Stimulated activated memory B cell treated with anti-CD40 and anti-IgM and Interleukin-4, amounts not matched to agents 10 μg/mL and 1 μg/mL and 100 μg/mL, for 72 hours (primary cell): ENCODE measurements at regions not wholly inside any gene's neighbourhood (a gene's known extent, or its start where the extent isn't known, plus 50 kb on each side); places are given as distances from the start of the nearest gene placed in this dataset.

ENCODE experiments used
- ATAC-seq: fragments of 150-1000 bp; cut with Tn5 transposase; 2 replicates; pipeline ENCODE4 v1.10.0; 2021
- H3K27ac Mint-ChIP-seq: one replicate; pipeline ENCODE4 v1.8.0; 2022; ENCODE audit warnings: mild to moderate bottlenecking, mixed read lengths
- H3K27me3 Mint-ChIP-seq: one replicate; pipeline ENCODE4 v1.8.0; 2022; ENCODE audit warnings: mixed read lengths
- H3K36me3 Mint-ChIP-seq: one replicate; pipeline ENCODE4 v1.8.0; 2022; ENCODE audit warnings: mixed read lengths
- H3K4me1 Mint-ChIP-seq: one replicate; pipeline ENCODE4 v1.8.0; 2022; ENCODE audit warnings: mixed read lengths
- H3K4me3 Mint-ChIP-seq: one replicate; pipeline ENCODE4 v1.8.0; 2022; ENCODE audit warnings: mild to moderate bottlenecking, moderate library complexity, mixed read lengths
- H3K9me3 Mint-ChIP-seq: one replicate; pipeline ENCODE4 v1.8.0; 2022; ENCODE audit warnings: mixed read lengths

DNA sequence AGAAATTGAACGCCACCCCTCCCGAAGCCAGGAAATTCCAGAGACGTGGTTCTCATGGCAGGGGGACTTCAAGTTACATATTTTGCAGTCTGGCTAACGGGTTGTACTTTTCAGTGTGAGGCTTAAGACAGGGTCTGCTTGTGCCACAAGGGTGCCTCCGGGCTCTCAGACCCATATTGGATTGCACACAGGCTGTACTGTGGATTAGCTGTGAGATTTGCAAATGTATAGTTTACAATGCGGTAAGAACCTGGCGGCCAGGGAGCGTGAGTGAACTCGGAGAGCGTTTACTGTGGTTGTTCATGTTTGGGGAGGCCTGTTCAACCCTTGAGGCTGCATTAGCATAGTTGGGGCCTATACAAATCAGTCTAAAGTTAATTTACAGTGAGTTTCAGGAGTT lies 143.9 kb upstream of the SIX2 start:
- Mint-ChIP-seq H3K27me3 (peaks cover 12% of the 10 kb centered on the region), H3K9me3 (peaks cover 8% of the 10 kb centered on the region), H3K4me1 (no peaks in the 10 kb centered on the region), H3K4me3 (no peak overlapping the region), H3K27ac (no peak overlapping the region), H3K36me3 (no peaks in the 10 kb centered on the region)
- no peak for ATAC-seq

DNA sequence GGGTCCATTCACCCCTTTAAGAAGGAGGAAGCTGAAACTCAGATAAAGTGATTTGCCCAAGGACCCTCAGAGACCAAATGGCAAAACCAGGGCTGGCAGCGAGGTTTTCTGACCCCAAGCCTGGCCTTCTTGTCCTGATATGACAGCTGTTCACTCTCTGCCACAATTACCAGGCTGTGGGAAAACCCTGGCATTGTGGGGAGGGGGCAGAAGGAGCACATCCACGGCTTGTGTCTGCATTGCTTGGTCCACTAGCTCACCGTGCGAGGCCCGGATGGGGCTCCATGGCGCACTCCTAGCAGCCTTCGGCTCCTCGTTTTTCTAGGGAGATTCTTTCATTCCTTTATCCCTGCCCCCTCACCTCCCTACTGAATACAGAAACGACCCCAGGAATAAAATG lies 143.4 kb upstream of the SIX2 start:
- H3K36me3 Mint-ChIP-seq = no peaks in the 10 kb centered on the region
- peaks cover 12% of the 10 kb centered on the region for H3K27me3 Mint-ChIP-seq
- no peak for ATAC-seq
- H3K9me3 Mint-ChIP-seq = peaks cover 8% of the 10 kb centered on the region
- no peak overlapping the region for H3K4me3 Mint-ChIP-seq
- no peaks in the 10 kb centered on the region for H3K4me1 Mint-ChIP-seq
- no peak overlapping the region for H3K27ac Mint-ChIP-seq

DNA sequence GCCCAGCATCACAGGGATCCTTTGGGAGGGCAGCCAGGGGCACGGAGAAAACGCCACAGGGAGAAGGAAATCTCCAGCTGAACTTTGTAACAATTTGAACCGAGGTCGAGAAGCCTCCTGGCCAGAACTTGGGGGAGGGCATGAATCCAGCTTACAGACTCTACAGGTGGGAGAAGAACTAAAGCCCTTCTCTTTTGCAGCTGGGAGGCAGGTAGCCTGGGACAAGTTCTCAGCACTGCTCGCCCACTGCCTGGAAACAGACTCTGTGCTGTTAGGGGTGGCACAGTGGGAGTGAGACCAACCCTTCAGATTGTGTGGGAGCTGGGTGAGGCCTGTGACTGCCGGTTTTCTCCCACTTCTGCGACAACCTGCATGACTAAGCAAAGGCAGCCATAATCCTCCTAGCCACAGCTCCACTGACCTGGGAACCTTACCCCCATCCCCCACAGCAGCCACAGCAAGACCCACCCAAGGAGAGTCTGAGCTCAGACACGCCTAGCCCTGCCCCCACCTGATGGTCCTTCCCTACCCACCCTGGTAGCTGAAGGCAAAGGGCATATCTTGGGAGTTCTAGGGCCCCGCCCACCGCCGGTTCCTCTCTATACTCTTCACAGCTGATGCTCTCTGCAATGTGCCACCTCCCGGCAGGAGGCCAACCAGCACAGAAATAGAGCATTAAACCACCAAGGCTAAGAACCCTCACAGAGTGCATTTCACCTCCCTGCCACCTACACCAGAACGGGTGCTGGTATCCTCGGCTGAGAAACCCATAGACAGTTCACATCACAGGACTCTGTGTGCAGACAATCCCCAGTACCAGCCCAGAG lies 136.0 kb upstream of the SIX2 start:
- H3K36me3 Mint-ChIP-seq = no peaks in the 10 kb centered on the region
- H3K9me3 Mint-ChIP-seq = peaks cover 4% of the 10 kb centered on the region
- H3K4me3 Mint-ChIP-seq = no peak overlapping the region
- ATAC-seq = no peak
- peaks cover 61% of the 10 kb centered on the region for H3K27me3 Mint-ChIP-seq
- H3K4me1 Mint-ChIP-seq = no peaks in the 10 kb centered on the region
- no peak overlapping the region for H3K27ac Mint-ChIP-seq

DNA sequence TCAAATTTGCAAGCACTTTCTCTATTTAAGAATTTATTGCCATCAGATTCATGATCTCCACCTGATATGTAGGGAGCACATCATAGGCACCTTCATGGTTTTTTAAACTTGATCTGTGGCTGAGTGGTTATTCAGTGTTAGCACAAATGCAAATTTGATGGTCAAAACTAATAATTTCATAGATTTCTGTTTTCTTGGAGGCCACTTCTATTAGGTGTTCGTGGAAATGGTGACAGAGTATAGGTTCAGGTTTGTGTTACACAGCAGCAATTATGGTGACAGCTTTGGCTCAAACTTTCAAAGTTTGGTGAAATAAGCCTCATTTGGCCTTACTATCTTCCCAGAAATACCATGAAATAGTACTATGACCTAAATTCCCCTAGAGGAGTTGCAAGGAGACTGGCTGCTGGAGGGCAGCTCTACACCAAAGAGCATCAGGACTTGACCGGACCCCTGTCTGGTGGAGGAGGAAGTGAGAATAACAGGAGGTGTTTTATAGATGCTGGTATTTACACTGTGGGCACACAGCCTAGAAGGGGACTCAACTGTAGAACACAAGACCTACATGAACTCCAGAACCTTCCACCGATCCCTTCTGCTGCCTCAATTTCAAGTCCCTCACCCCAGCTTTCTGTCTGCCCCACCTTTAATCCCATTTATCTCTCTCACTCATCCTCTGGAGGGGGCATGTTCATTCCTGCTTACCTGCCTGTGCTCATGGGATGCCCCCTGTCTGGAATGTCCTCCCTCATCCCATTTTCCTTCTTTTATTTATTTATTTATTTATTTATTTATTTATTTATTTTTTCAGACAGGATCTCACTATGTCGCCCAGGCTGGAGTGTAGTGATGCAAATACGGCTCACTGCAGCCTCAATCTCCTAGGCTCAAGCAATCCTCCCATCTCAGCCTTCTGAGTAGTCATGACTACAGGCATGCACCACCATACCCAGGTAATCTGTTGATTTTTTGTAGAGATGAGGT lies 132.9 kb upstream of the SIX2 start:
- Mint-ChIP-seq H3K27ac (no peak overlapping the region), H3K4me3 (no peak overlapping the region), H3K27me3 (peaks cover 72% of the 10 kb centered on the region), H3K36me3 (no peaks in the 10 kb centered on the region), H3K9me3 (no peaks in the 10 kb centered on the region), H3K4me1 (no peaks in the 10 kb centered on the region)
- ATAC-seq = no peak

DNA sequence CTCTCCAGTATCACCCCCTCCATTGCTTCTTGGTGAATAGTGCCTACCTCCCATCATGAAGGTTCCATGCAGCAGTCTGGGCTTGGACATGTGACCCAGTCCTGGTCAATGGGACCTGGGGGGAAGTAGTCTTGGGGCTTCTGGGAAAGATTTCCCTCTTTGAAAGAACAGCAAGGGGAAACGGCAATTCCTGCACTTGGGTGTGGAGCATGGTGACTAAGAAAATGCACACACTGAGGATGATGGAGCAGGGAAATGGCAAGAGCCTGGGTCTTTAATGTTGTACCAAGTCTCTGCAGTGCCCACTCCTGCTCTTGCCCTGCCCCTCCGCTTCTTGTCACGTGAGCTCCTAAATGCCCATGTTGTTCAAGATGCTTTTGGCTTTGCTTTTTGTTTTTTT lies 131.4 kb upstream of the SIX2 start:
- no peak for ATAC-seq
- Mint-ChIP-seq H3K27ac (no peak overlapping the region), H3K9me3 (no peaks in the 10 kb centered on the region), H3K36me3 (no peaks in the 10 kb centered on the region), H3K4me3 (no peak overlapping the region), H3K27me3 (peaks cover 61% of the 10 kb centered on the region), H3K4me1 (no peaks in the 10 kb centered on the region)

DNA sequence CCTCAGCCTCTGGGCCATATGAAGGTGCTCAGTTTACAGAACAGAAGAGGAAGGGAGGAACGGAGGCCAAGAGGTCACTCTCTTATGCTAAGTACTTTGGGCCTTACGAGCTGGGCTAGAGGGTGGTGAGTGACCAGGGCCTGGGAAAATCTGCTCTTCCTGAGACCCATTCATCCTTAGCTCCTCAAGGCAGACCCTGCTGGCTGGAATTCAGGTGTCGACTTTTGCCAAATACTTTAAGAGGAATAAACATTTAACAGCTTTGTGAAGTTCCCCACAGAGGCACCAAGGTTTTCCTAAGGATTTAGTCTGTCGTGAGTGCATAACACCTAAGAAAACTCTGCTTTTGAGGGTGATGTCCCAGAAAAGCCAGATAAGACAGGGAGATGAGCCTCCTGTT lies 129.7 kb upstream of the SIX2 start:
- Mint-ChIP-seq H3K4me3 (no peak overlapping the region), H3K27ac (no peak overlapping the region), H3K4me1 (no peaks in the 10 kb centered on the region), H3K9me3 (no peaks in the 10 kb centered on the region), H3K36me3 (no peaks in the 10 kb centered on the region), H3K27me3 (peaks cover 43% of the 10 kb centered on the region)
- no peak for ATAC-seq

DNA sequence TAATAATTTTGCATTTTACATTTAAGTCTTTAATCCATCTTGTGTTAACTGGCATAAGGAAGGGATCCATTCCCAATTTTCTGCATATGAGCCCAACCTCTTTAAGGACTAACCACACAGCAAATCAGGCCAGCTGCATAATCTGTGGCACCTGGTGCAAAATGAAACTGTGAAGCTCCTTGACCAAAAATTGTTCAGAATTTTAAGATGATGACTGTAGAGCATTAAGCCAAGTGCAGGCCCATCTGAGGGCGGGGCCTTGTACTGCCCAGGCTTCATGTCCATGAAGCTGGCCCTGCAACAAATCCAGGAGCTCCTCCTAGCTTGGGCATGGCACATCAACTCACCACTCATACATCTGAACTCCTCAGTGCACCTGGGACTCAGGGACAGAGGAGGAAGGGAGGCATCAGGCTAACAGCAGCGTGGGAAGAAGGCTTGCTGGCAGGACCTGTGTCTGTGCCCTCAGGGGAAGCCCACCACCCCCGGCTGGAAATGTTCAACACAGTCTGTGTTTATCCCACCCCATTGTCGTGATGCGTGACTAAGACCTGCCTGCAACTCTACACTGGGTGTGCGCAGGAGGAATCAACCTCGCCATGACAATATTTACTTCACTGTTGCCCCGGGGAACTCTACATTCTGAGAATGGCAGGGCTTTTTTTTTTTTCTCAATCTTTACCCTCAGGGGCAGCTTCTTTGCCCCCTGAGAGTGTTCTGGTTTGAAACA lies 128.9 kb upstream of the SIX2 start:
- H3K36me3 Mint-ChIP-seq = no peaks in the 10 kb centered on the region
- no peaks in the 10 kb centered on the region for H3K9me3 Mint-ChIP-seq
- H3K4me1 Mint-ChIP-seq = no peaks in the 10 kb centered on the region
- no peak overlapping the region for H3K4me3 Mint-ChIP-seq
- peaks cover 35% of the 10 kb centered on the region for H3K27me3 Mint-ChIP-seq
- no peak overlapping the region for H3K27ac Mint-ChIP-seq
- no peak for ATAC-seq

DNA sequence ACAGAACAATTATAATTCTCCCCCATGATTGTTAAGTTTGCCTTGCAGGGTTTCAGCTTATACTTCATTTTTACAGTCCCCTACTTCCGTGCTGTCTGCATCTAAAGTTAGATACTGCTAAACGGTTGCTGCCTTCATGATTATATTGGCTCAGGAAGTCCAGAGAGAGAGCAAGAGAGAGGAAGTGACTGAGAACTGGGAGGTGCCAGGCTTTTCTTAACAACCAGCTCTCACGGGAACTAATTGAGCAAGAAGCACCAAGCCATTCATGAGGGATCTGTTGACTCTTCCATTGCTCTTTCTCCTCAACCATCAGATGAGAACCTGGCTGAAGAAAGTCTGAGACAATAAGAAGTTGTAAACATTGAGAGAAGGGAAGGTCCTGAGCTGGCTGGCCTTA lies 125.5 kb upstream of the SIX2 start:
- peaks cover 6% of the 10 kb centered on the region for H3K27me3 Mint-ChIP-seq
- no peak overlapping the region for H3K4me3 Mint-ChIP-seq
- H3K9me3 Mint-ChIP-seq = no peaks in the 10 kb centered on the region
- no peaks in the 10 kb centered on the region for H3K4me1 Mint-ChIP-seq
- H3K36me3 Mint-ChIP-seq = no peaks in the 10 kb centered on the region
- ATAC-seq = no peak
- no peak overlapping the region for H3K27ac Mint-ChIP-seq

DNA sequence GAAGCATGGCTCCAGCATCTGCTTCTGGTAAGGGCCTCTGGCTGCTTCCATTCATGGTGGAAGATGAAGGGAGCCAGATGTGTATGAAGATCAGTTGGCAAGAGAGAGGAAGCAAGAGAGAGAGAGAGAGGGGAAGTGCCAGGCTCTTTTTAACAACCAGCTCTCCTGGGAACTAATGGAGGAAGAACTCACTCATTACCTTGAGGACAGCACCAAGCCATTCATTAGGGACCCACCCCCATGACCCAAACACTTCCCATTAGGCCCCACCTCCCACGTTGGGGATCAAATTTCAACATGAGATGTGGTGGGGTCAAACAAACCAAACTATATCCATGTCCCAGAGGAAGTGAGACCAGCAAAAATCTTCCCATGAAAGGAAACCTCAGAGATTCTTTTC lies 124.8 kb upstream of the SIX2 start:
- Mint-ChIP-seq H3K27ac (no peak overlapping the region), H3K36me3 (no peaks in the 10 kb centered on the region), H3K4me3 (no peak overlapping the region), H3K4me1 (no peaks in the 10 kb centered on the region), H3K9me3 (no peaks in the 10 kb centered on the region), H3K27me3 (no peaks in the 10 kb centered on the region)
- no peak for ATAC-seq

DNA sequence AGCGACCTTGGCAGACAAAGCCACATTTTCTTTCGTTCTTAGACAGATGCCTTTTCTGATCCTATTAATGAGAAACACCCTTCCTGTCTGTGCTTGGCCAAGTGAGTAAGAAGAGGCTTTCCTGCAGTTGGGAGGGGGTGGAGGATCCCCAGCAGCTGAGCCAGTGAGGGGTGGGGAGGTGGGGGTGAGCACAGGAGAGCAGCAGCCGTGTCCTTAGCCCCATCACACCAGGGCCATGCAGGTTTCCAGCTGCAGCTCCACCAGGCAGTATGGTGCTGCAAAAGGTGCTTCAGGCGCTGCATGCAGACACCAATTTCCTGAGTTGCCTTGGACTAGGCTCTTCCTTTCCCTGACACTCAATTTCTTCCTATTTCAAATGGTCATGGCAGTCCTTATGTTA lies 123.3 kb upstream of the SIX2 start:
- H3K9me3 Mint-ChIP-seq = no peaks in the 10 kb centered on the region
- H3K27ac Mint-ChIP-seq = no peak overlapping the region

DNA sequence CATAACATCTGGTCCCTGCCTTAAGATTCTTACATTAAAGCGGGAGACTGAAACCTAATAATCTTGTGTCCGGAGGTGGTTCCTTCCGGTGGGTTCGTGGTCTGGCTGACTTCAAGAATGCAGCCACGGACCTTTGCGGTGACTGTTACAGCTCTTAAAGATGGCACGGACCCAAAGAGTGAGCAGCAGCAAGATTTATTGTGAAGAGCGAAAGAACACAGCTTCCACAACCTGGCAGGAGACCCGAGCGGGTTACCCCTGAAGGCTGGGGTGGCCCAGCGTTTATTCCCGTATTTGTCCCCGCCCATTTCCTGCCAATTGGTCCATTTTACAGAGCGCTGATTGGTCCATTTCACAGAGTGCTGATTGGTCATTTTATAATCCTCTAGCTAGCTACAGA lies 122.3 kb upstream of the SIX2 start:
- Mint-ChIP-seq H3K27ac (no peak overlapping the region), H3K4me3 (no peak overlapping the region), H3K4me1 (no peaks in the 10 kb centered on the region), H3K9me3 (no peaks in the 10 kb centered on the region), H3K27me3 (no peaks in the 10 kb centered on the region), H3K36me3 (no peaks in the 10 kb centered on the region)
- no peak for ATAC-seq

More for the DNA sequence above, 123.3 kb upstream of the SIX2 start:
- no peaks in the 10 kb centered on the region for H3K36me3 Mint-ChIP-seq
- no peaks in the 10 kb centered on the region for H3K27me3 Mint-ChIP-seq
- ATAC-seq = no peak
- H3K4me3 Mint-ChIP-seq = no peak overlapping the region
- no peaks in the 10 kb centered on the region for H3K4me1 Mint-ChIP-seq

DNA sequence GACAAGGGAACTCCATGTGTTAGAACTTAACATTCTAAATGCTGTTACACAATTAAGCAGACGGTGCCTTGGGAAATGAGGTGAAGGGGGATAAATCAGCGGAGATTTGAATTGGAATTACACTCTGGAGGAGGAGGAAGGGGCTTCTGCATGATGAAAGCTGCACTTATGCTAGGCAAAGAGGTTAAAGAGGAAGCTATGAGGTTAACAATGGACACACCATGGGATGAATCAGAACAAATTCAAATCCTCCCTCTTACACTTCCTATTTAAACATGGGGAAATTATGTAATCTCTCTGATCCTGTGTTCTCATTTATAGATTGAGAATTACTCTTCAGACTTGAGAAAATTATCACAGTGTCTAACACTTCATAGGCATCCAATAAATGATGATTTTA lies 121.5 kb upstream of the SIX2 start:
- Mint-ChIP-seq H3K4me1 (no peaks in the 10 kb centered on the region), H3K27me3 (no peaks in the 10 kb centered on the region), H3K9me3 (no peaks in the 10 kb centered on the region), H3K36me3 (no peaks in the 10 kb centered on the region), H3K27ac (no peak overlapping the region), H3K4me3 (no peak overlapping the region)
- no peak for ATAC-seq

DNA sequence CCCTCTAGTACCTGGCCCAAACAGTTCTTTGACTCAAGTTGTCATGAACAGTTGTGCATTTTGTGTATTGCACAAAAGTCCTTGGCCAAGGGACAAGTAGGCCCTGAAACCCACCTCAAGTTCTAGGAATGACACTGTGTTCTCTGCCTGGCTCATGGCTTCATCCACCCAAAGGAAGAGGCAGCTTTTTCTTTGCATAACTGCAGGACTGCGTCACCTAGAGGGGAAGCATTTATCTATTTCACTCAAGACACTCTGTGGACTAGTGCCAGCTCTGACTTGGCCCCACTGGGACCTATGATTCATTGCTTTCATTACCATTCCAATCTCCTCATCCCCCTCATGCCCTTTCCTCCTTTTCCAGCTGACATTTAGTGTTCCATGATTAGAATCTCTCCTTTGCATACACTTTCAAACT lies 119.3 kb upstream of the SIX2 start:
- no peak for ATAC-seq
- Mint-ChIP-seq H3K4me3 (no peak overlapping the region), H3K27ac (no peak overlapping the region), H3K9me3 (no peaks in the 10 kb centered on the region), H3K27me3 (no peaks in the 10 kb centered on the region), H3K4me1 (no peaks in the 10 kb centered on the region), H3K36me3 (no peaks in the 10 kb centered on the region)

DNA sequence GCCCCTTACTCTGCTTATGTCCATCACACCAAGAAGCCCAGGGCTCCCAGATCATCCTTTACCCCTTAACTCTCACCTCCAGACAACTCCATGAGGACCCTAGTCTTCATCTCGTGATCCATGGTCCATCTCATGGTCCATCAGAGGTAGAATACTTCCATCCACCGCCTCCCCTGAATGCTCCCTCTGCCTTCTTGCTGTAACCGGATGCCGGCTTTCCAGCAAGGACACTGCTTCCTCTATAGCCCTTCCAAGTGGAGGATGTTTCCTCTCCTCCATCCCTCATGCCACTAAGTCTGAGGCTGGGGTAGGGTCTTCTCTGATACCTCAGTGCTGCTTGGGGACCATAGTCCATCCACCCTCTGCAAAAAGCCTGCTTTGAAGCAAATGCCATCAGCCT lies 118.6 kb upstream of the SIX2 start:
- Mint-ChIP-seq H3K4me3 (no peak overlapping the region), H3K27me3 (no peaks in the 10 kb centered on the region), H3K9me3 (no peaks in the 10 kb centered on the region), H3K36me3 (no peaks in the 10 kb centered on the region), H3K27ac (no peak overlapping the region), H3K4me1 (no peaks in the 10 kb centered on the region)
- no peak for ATAC-seq

DNA sequence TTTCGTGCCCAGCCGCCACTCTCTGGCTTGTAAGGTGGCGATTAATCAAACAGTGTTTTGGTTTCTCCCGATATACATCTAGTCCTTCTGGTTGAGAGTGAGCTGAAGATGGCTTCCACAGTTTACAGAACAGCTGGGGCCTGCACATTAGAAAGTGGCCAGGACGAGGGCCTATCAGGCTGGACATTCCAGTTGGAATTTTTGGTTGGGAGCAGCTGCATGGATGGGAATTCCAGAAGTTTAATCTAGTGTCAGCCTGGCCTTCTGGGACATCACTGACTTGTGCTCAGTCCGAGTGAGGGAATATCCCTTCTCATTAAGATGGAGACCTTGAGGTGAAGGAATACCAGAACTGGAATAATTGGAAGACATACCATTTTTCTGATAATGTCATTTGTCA lies 118.1 kb upstream of the SIX2 start:
- ATAC-seq = no peak
- H3K36me3 Mint-ChIP-seq = no peaks in the 10 kb centered on the region
- no peak overlapping the region for H3K27ac Mint-ChIP-seq
- H3K9me3 Mint-ChIP-seq = no peaks in the 10 kb centered on the region
- no peaks in the 10 kb centered on the region for H3K4me1 Mint-ChIP-seq
- no peak overlapping the region for H3K4me3 Mint-ChIP-seq
- H3K27me3 Mint-ChIP-seq = no peaks in the 10 kb centered on the region
